ENCODE measurements at regions not wholly inside any gene's neighbourhood (a gene's known extent, or its start where the extent isn't known, plus 50 kb on each side); places are given as distances from the start of the nearest gene placed in this dataset.
A peak's percentile ranks its signal among the peaks of the same experiment; 100 is the strongest.

GRCh38 chr11:45089251-45089650 lies 57.2 kb upstream of the PRDM11 start:
- no peak for DNase-seq (ENCODE audit: low read depth in 1 of 2, low spot score in 1 of 2)

GRCh38 chr11:45089676-45090499 lies 56.6 kb upstream of the PRDM11 start:
- no peak for DNase-seq (ENCODE audit: low read depth in 1 of 2, low spot score in 1 of 2)

- no peak for DNase-seq (ENCODE audit: low read depth in 1 of 2, low spot score in 1 of 2)
These were observed 55.8 kb upstream of the PRDM11 start for GRCh38 chr11:45090607-45091006.

GRCh38 chr11:45091563-45092403 lies 54.7 kb upstream of the PRDM11 start:
- no peak for DNase-seq (ENCODE audit: low read depth in 1 of 2, low spot score in 1 of 2)

GRCh38 chr11:45092404-45092785 lies 54.0 kb upstream of the PRDM11 start:
- DNase-seq (ENCODE audit: low read depth in 1 of 2, low spot score in 1 of 2) = no peak

- peak in 1 of 2 donors; percentile 18 for DNase-seq (ENCODE audit: low read depth in 1 of 2, low spot score in 1 of 2)
These were observed 53.3 kb upstream of the PRDM11 start for GRCh38 chr11:45092901-45093760.

- no peak for DNase-seq (ENCODE audit: low read depth in 1 of 2, low spot score in 1 of 2)
These were observed 52.5 kb upstream of the PRDM11 start for GRCh38 chr11:45093761-45094455.

GRCh38 chr11:45094958-45095690 lies 51.3 kb upstream of the PRDM11 start:
- DNase-seq (ENCODE audit: low read depth in 1 of 2, low spot score in 1 of 2) = no peak

- no peak for DNase-seq (ENCODE audit: low read depth in 1 of 2, low spot score in 1 of 2)
These were observed 50.8 kb upstream of the PRDM11 start for GRCh38 chr11:45095691-45096010.

GRCh38 chr11:45096636-45097035 lies 49.8 kb upstream of the PRDM11 start:
- no peak for DNase-seq (ENCODE audit: low read depth in 1 of 2, low spot score in 1 of 2)

Data from activated CD4-positive, alpha-beta T cell treated with anti-CD3 and anti-CD28 coated beads, Interleukin-2, amount 50 U/mL, for 24 hours (primary cell).